ENCODE measurements at regions not wholly inside any gene's neighbourhood (a gene's known extent, or its start where the extent isn't known, plus 50 kb on each side); places are given as distances from the start of the nearest gene placed in this dataset.

GRCh38 chr13:84885868-84886267 lies 913.4 kb downstream of the SLITRK6 start (continued):
- TF ChIP-seq ZNF462 (CRISPR knock-in tag; IDR thresholded peaks at IDR 0.05): no peak
- TF ChIP-seq POLR2AphosphoS5 (IDR thresholded peaks at IDR 0.05; ENCODE audit: low read depth): no peak
- no peak for TF ChIP-seq EZH2phosphoT487 (IDR thresholded peaks at IDR 0.05; ENCODE audit: unreplicated experiment)
- TF ChIP-seq NANOG (IDR thresholded peaks at IDR 0.05; ENCODE audit: borderline replicate concordance): no peak
- TF ChIP-seq STAT1 (IDR thresholded peaks at IDR 0.05; ENCODE audit: unreplicated experiment): no peak
- TF ChIP-seq REST (IDR thresholded peaks at IDR 0.05; ENCODE audit: unreplicated experiment): no peak
- no peak for TF ChIP-seq JUNB (IDR thresholded peaks at IDR 0.05; ENCODE audit: unreplicated experiment)
- TF ChIP-seq CREB1 (CRISPR knock-in tag; IDR thresholded peaks at IDR 0.05; ENCODE audit: low read depth): no peak
- no peak for TF ChIP-seq ZNF114 (CRISPR knock-in tag; IDR thresholded peaks at IDR 0.05)
- TF ChIP-seq CTCF (conservative IDR thresholded peaks at IDR 0.05; ENCODE audit: low read depth in 2 of 2): no peak
- no peak for TF ChIP-seq EZH2 (IDR thresholded peaks at IDR 0.05; ENCODE audit: low read depth, unreplicated experiment)
